IPS DF 19.7 (cell line): ENCODE measurements at regions not wholly inside any gene's neighbourhood (a gene's known extent, or its start where the extent isn't known, plus 50 kb on each side); places are given as distances from the start of the nearest gene placed in this dataset.
"Not testable (repeated sequence)": the region's sequence is repeated elsewhere in the genome, so short reads cannot be mapped to it uniquely, and the experiment has no call there.

ENCODE experiments used
- DNase-seq: peaks from one replicate; pipeline ENCODE4 v3.0.0-alpha.2; 2013; ENCODE audit warnings: low read depth, low spot score

GRCh38 chr5:42950116-42950455 is 90.0 kb downstream of the ANXA2R start:
- no peak for DNase-seq

- no peak for DNase-seq
These were observed 90.6 kb downstream of the ANXA2R start for GRCh38 chr5:42949348-42950115.

GRCh38 chr5:42948961-42949347 is 91.2 kb downstream of the ANXA2R start:
- DNase-seq = no peak

GRCh38 chr5:42944989-42945388 is 95.1 kb downstream of the ANXA2R start:
- no peak for DNase-seq

GRCh38 chr5:42943931-42944631 is 96.0 kb downstream of the ANXA2R start:
- no peak for DNase-seq

GRCh38 chr5:42940853-42941252 is 99.3 kb downstream of the ANXA2R start:
- DNase-seq = no peak

GRCh38 chr5:42932011-42932410 is 108.1 kb downstream of the ANXA2R start:
- DNase-seq = not testable (repeated sequence)

GRCh38 chr5:42931451-42931850 is 108.7 kb downstream of the ANXA2R start:
- DNase-seq = not testable (repeated sequence)

- no peak for DNase-seq
These were observed 109.2 kb downstream of the ANXA2R start for GRCh38 chr5:42930934-42931333.

- no peak for DNase-seq
These were observed 110.2 kb downstream of the ANXA2R start for GRCh38 chr5:42929871-42930270.

GRCh38 chr5:42927730-42928129 is 112.4 kb downstream of the ANXA2R start:
- no peak for DNase-seq

- DNase-seq = no peak
These were observed 113.0 kb upstream of the SELENOP start for GRCh38 chr5:42924686-42925085.

GRCh38 chr5:42924226-42924625 is 112.5 kb upstream of the SELENOP start:
- no peak for DNase-seq

- no peak for DNase-seq
These were observed 112.0 kb upstream of the SELENOP start for GRCh38 chr5:42923710-42924109.

GRCh38 chr5:42919600-42919999 is 107.9 kb upstream of the SELENOP start:
- no peak for DNase-seq

- no peak for DNase-seq
These were observed 103.7 kb upstream of the SELENOP start for GRCh38 chr5:42915306-42915866.

- no peak for DNase-seq
These were observed 100.6 kb upstream of the SELENOP start for GRCh38 chr5:42912184-42912798.

- peak; percentile 75 for DNase-seq
These were observed 97.1 kb upstream of the SELENOP start for GRCh38 chr5:42908509-42909488.

- no peak for DNase-seq
These were observed 96.4 kb upstream of the SELENOP start for GRCh38 chr5:42908086-42908485.

GRCh38 chr5:42905827-42906226 is 94.1 kb upstream of the SELENOP start:
- no peak for DNase-seq

GRCh38 chr5:42900734-42901133 is 89.0 kb upstream of the SELENOP start:
- DNase-seq = no peak
